DND-41 (cell line): ENCODE measurements at regions not wholly inside any gene's neighbourhood (a gene's known extent, or its start where the extent isn't known, plus 50 kb on each side); places are given as distances from the start of the nearest gene placed in this dataset.

ENCODE experiments used
- EZH2 ChIP-seq: IDR thresholded peaks from 3 replicates; pipeline ENCODE4 v1.6.1; 2012; ENCODE audit warnings: borderline replicate concordance, low read depth, mild to moderate bottlenecking, moderate library complexity, low read length, inconsistent platforms; ENCODE audit not compliant: severe bottlenecking
- TF ChIP-seq, protein P1 (sequence below): IDR thresholded peaks from 2 replicates; pipeline ENCODE4 v1.5.1; 2012; ENCODE audit warnings: borderline replicate concordance, low read length, moderate library complexity, mild to moderate bottlenecking; ENCODE audit not compliant: poor library complexity, severe bottlenecking; ENCODE audit errors: extremely low read depth

DNA sequence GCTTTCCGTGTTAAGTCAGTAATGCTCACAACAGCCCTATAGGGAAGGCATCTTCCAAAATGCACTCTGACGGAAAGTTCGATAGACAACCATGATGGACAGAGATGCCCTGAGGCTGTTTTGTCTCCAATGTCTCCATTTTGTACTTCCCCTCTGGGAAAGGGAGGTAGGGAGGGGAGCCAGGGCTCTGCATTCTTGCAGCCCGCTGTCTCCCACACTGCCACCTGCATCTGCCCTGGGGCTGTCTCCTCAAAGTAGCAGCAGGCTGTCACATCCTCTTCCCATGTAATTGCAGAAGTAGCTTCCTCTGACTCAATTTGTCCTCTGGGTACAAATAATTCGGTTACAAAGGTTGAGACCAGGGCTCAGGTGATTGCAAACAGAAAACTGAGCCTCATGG lies 131.4 kb downstream of the GPAM start:
- TF ChIP-seq, protein P1, sequence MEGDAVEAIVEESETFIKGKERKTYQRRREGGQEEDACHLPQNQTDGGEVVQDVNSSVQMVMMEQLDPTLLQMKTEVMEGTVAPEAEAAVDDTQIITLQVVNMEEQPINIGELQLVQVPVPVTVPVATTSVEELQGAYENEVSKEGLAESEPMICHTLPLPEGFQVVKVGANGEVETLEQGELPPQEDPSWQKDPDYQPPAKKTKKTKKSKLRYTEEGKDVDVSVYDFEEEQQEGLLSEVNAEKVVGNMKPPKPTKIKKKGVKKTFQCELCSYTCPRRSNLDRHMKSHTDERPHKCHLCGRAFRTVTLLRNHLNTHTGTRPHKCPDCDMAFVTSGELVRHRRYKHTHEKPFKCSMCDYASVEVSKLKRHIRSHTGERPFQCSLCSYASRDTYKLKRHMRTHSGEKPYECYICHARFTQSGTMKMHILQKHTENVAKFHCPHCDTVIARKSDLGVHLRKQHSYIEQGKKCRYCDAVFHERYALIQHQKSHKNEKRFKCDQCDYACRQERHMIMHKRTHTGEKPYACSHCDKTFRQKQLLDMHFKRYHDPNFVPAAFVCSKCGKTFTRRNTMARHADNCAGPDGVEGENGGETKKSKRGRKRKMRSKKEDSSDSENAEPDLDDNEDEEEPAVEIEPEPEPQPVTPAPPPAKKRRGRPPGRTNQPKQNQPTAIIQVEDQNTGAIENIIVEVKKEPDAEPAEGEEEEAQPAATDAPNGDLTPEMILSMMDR, result no peak
- no peak for TF ChIP-seq EZH2
